ENCODE measurements at regions not wholly inside any gene's neighbourhood (a gene's known extent, or its start where the extent isn't known, plus 50 kb on each side); places are given as distances from the start of the nearest gene placed in this dataset.

DNA sequence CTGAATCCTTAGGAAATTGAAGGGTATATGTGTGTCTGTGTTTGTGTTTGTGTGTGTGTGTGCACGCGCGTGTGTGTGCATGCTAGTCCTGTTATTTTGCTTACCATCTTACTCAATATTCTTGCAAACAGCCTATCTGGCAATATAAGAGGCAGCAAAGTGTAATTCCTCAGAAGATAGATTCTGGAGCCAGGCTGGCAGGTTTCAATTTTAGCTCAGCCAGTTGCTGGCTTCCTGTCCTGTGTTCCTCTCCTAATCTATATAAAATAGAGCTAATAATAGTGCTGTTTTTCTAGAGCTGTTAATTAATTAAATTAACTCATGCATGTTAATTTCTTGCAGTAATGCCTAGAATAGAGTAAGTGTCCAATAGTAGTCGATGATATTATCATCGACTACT is 256.2 kb downstream of the PIK3C3 start:
- Histone ChIP-seq H3K27me3 (replicated peaks) (no peaks in the 10 kb centered on the region), H3K27ac (no peak overlapping the region), H3K4me3 (ENCODE audit: low read depth, low read length) (no peak overlapping the region), H3K36me3 (replicated peaks) (no peaks in the 10 kb centered on the region)
- in situ Hi-C loops (cut with HindIII; ENCODE audit: low pct_ligation_motif_present, low sequenced_read_pairs) = no loop called here
- TF ChIP-seq, protein P1, sequence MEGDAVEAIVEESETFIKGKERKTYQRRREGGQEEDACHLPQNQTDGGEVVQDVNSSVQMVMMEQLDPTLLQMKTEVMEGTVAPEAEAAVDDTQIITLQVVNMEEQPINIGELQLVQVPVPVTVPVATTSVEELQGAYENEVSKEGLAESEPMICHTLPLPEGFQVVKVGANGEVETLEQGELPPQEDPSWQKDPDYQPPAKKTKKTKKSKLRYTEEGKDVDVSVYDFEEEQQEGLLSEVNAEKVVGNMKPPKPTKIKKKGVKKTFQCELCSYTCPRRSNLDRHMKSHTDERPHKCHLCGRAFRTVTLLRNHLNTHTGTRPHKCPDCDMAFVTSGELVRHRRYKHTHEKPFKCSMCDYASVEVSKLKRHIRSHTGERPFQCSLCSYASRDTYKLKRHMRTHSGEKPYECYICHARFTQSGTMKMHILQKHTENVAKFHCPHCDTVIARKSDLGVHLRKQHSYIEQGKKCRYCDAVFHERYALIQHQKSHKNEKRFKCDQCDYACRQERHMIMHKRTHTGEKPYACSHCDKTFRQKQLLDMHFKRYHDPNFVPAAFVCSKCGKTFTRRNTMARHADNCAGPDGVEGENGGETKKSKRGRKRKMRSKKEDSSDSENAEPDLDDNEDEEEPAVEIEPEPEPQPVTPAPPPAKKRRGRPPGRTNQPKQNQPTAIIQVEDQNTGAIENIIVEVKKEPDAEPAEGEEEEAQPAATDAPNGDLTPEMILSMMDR (IDR thresholded peaks at IDR 0.05; ENCODE audit: low read depth, low read length, missing control alignments) = no peak
- DNase-seq = no peak

DNA sequence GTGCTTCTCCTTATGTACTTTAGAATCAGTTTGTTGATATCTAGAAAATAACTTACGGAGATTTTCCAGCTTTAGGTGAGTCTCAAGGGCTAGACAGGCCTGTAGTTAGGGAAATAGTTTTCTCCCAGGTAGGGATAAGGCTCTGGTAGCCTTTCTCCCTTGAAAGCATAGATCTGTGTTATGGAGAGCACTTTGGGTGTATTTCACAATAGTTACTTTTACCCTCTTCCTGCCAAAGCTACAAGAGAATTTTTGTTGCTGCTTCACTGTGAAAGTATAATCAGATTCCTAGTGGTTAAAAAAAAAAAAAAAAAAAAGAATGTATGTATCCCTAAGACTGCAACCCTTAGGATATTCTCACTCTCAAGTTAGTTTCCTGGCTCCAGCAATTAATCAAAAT is 267.5 kb downstream of the PIK3C3 start:
- H3K27me3 ChIP-seq (replicated peaks) = no peaks in the 10 kb centered on the region
- H3K27ac ChIP-seq = no peak overlapping the region
- in situ Hi-C loops (cut with HindIII; ENCODE audit: low pct_ligation_motif_present, low sequenced_read_pairs) = no loop called here
- H3K36me3 ChIP-seq (replicated peaks) = no peaks in the 10 kb centered on the region
- DNase-seq = no peak
- TF ChIP-seq, protein P1 (IDR thresholded peaks at IDR 0.05; ENCODE audit: low read depth, low read length, missing control alignments) = no peak
- no peak overlapping the region for H3K4me3 ChIP-seq (ENCODE audit: low read depth, low read length)

DNA sequence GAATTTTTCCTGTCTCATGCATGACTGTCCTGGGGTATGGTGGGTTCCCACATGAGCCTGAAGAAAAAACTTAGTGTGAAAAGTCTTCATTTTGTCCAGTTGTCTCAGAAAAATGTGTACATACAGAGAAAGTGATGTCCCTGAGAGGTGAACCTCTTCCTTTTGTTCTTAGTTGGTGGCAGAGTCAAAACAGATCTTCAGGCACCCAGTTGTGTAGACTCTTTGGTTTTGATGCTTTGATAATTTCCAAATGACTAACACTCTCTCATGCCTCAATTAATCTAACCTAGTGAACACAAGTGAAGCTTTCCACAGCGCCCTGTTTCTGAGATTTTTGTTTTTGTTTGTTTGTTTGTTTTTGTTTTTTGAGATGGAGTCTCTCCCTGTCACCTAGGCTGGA is 273.5 kb downstream of the PIK3C3 start:
- TF ChIP-seq, protein P1 (IDR thresholded peaks at IDR 0.05; ENCODE audit: low read depth, low read length, missing control alignments) = no peak
- in situ Hi-C loops (cut with HindIII; ENCODE audit: low pct_ligation_motif_present, low sequenced_read_pairs) = no loop called here
- DNase-seq = no peak

DNA sequence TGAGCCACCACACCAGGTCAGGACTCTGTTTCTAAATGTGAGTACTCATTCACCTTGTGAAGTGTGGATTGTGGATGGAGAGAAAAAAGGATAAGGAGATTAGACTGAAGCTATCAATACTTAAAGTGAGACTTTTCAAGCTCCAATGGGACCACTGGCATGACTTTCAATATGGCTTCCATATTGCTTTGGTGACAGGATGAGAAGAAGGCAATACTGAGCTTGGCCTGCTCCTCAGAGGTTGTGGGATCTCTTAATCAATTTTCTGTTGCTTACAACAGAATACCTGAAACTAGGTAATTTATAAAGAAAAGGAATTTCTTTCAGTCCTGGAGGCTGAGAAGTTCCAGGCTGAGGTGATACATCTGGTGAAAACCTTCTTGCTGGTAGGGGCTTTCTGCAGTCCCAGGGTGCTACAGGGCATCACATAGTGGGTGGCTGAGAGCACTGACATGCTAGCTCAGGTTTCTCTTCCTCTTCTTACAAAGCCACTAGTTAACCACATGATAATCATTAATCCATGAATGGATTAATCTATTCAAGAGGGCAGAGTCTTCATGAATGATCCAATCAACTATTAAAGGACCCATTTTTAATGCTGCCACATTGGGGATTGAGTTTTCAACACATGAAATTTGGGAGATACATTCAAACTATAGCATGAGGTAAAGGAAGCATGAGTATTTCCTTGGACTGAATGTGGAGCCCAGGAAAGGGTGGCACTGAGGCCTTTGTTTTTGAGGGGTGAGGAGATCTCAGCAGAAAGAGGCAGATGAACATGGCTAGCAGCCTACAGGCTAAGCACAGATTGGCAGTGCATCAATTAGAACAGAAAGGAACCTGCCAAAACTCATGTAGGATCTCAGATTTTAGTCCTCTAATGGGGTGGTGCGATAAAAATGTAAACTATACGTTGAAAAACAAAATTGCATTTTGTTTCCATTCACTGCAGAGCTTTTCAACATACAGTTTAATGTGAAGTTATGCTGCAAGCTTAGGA is 274.5 kb downstream of the PIK3C3 start:
- H3K36me3 ChIP-seq (replicated peaks) = no peaks in the 10 kb centered on the region
- DNase-seq = no peak
- no peak overlapping the region for H3K4me3 ChIP-seq (ENCODE audit: low read depth, low read length)
- in situ Hi-C loops (cut with HindIII; ENCODE audit: low pct_ligation_motif_present, low sequenced_read_pairs) = no loop called here
- no peaks in the 10 kb centered on the region for H3K27me3 ChIP-seq (replicated peaks)
- no peak overlapping the region for H3K27ac ChIP-seq
- TF ChIP-seq, protein P1 (IDR thresholded peaks at IDR 0.05; ENCODE audit: low read depth, low read length, missing control alignments) = no peak

More for the DNA sequence above, 273.5 kb downstream of the PIK3C3 start:
- no peaks in the 10 kb centered on the region for H3K36me3 ChIP-seq (replicated peaks)
- no peak overlapping the region for H3K4me3 ChIP-seq (ENCODE audit: low read depth, low read length)
- H3K27me3 ChIP-seq (replicated peaks) = no peaks in the 10 kb centered on the region
- no peak overlapping the region for H3K27ac ChIP-seq

DNA sequence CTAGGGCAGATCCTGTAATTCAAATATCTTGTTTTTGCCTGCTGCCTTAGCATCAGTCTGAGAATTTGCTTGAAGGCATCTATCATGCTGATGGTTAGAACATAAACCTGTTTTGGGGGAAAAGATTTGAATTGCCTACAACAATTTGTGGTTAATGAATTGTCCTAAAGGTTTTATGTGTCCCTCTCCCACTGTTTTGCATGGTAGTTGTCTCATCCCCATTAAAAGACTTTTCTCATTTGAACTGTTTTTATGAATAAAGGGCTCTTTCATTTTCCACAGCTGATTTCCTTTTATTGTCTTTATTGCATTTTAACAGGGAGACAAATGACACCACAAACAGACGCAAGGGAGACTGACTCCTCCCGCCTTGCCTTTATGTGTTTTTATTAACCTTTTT is 275.6 kb downstream of the PIK3C3 start:
- Histone ChIP-seq H3K27ac (no peak overlapping the region), H3K36me3 (replicated peaks) (no peaks in the 10 kb centered on the region), H3K27me3 (replicated peaks) (no peaks in the 10 kb centered on the region), H3K4me3 (ENCODE audit: low read depth, low read length) (no peak overlapping the region)
- TF ChIP-seq, protein P1 (IDR thresholded peaks at IDR 0.05; ENCODE audit: low read depth, low read length, missing control alignments) = no peak
- no peak for DNase-seq
- in situ Hi-C loops (cut with HindIII; ENCODE audit: low pct_ligation_motif_present, low sequenced_read_pairs) = no loop called here

Measured in brain microvascular endothelial cell (primary cell).